Cardiac fibroblast (primary cell): ENCODE measurements at regions not wholly inside any gene's neighbourhood (a gene's known extent, or its start where the extent isn't known, plus 50 kb on each side); places are given as distances from the start of the nearest gene placed in this dataset.

Experiments used
- DNase-seq, 2 donors: peaks; one replicate each; pipeline versions ENCODE4 v3.0.0 to v3.0.0-alpha.2; 2010; ENCODE audit warnings: low read depth in 2 of 2
- H3K4me3 ChIP-seq, 2 donors: replicated peaks in 1 of 2; 1 replicate in 1 of 2; 2 replicates in 1 of 2; pipeline ENCODE4 v1.5.1; 2011; ENCODE audit warnings: low read depth in 2 of 2, low read length in 2 of 2, mild to moderate bottlenecking in 2 of 2, moderate library complexity in 1 of 2
- CTCF ChIP-seq: IDR thresholded peaks from one replicate; pipeline ENCODE4 v1.5.1; 2011; ENCODE audit warnings: low read depth, mild to moderate bottlenecking, low read length, inconsistent platforms

DNA sequence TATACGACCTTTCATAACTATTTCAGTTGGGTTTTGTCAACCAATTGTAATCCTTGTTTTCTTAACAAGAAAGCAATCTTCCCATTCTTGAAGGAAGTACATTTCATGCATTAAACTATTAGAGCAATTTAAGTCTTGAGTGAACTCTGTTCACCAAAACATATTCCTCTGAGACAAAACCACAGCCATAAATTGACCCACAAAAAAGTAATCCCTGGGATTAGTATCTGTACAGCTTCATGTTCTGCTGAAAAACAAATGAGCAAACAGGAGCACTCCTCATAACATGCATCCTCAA, 207.0 kb upstream of the PDE5A start:
- no peak overlapping the region for H3K4me3 ChIP-seq
- DNase-seq: peak; percentile 8 to 17
- no peak for TF ChIP-seq CTCF

DNA sequence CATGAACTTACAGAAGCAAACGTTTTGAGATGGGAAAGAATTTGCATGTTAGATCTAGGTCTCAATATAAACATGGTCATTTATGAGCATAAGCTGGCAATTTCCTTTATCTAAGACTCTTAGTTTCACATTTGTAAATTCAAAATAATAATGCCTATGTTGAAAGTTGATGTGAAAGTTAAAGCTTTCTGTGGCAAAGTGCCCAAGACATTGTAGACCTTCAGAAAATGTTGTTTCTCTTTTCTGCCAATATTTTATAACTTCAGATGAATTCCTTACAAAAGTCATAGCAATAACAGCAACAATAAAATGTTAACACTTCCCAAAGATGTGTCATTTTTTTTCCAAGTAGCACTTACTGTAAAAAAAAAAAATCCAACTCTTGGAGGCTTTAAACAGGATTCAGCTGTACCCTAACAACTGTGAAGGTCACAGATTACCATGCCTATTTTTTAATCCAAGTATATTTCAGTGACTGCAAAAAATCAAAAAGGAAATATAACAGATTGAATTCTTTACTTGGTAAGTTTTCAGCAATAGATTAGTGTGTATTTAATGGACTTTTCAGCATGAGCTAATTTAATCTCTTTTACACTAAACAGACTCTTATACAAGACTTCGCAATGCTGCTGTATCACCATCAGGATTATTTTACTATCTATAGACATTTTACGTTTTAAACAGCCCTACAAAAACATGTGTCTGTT, 206.5 kb upstream of the PDE5A start:
- no peak for DNase-seq
- H3K4me3 ChIP-seq: no peak overlapping the region
- no peak for TF ChIP-seq CTCF

- no peak for TF ChIP-seq CTCF
- no peak overlapping the region for H3K4me3 ChIP-seq
- DNase-seq: peak in 1 of 2 donors; percentile 59
Measured at GRCh38 chr4:119833611-119834010, 205.0 kb upstream of the PDE5A start.

- no peak overlapping the region for H3K4me3 ChIP-seq
- no peak for TF ChIP-seq CTCF
- no peak for DNase-seq
Measured at GRCh38 chr4:119832776-119833175, 204.2 kb upstream of the PDE5A start.

- DNase-seq: no peak
- no peak for TF ChIP-seq CTCF
- no peak overlapping the region for H3K4me3 ChIP-seq
Measured at GRCh38 chr4:119829326-119829725, 200.7 kb upstream of the PDE5A start.

DNA sequence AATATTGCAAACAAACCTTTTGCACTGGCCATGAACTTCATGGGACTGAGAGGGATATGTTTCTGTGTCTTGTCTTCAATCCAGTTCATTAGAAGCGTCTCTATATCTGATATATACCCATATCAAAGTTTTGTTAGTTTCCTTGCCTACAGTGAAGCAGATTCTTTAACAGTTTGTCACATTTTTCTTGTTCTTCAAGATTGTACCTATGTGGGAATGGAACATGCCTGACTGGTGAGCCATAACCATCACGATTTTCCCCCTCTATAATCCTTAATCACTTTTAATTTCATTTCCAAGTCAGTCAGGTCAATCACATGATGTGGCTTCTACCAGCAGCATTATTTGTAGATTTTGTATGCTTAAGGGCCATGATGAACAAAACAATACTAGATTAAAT, 197.1 kb upstream of the PDE5A start:
- DNase-seq: no peak
- H3K4me3 ChIP-seq: no peak overlapping the region
- TF ChIP-seq CTCF: no peak

- H3K4me3 ChIP-seq: no peak overlapping the region
- no peak for DNase-seq
- TF ChIP-seq CTCF: no peak
Measured at GRCh38 chr4:119823891-119824290, 195.3 kb upstream of the PDE5A start.
